ENCODE measurements at regions not wholly inside any gene's neighbourhood (a gene's known extent, or its start where the extent isn't known, plus 50 kb on each side); places are given as distances from the start of the nearest gene placed in this dataset.

- H3K27me3 ChIP-seq (ENCODE audit: insufficient read depth, poor library complexity, severe bottlenecking): no peaks in the 10 kb centered on the region
- TF ChIP-seq, protein P1, sequence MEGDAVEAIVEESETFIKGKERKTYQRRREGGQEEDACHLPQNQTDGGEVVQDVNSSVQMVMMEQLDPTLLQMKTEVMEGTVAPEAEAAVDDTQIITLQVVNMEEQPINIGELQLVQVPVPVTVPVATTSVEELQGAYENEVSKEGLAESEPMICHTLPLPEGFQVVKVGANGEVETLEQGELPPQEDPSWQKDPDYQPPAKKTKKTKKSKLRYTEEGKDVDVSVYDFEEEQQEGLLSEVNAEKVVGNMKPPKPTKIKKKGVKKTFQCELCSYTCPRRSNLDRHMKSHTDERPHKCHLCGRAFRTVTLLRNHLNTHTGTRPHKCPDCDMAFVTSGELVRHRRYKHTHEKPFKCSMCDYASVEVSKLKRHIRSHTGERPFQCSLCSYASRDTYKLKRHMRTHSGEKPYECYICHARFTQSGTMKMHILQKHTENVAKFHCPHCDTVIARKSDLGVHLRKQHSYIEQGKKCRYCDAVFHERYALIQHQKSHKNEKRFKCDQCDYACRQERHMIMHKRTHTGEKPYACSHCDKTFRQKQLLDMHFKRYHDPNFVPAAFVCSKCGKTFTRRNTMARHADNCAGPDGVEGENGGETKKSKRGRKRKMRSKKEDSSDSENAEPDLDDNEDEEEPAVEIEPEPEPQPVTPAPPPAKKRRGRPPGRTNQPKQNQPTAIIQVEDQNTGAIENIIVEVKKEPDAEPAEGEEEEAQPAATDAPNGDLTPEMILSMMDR (IDR thresholded peaks at IDR 0.05; ENCODE audit: poor library complexity, severe bottlenecking): no peak
These were observed 114.3 kb downstream of the KCTD15 start for GRCh38 chr19:33910922-33911321.

DNA sequence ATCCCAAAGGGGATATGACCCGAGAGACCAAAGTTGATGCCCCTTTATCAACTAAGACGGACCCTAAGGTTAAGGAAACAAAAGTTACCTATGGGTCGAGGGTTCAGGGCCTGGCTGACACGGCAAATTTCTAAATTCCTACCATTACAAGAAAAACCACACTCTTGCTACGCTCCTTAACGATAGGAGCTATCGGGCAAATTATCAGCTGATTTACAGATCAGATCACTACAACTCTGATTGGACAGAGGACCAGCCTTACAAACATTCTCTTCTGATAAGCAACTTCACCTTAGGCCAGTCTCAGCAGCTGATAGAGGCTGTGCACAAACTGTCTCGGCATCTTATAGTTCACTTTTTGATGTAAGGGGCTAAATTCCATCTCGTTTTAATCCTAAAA, 117.9 kb downstream of the KCTD15 start:
- no peaks in the 10 kb centered on the region for H3K4me1 ChIP-seq (ENCODE audit: insufficient read depth, poor library complexity, severe bottlenecking)
- H3K27me3 ChIP-seq (ENCODE audit: insufficient read depth, poor library complexity, severe bottlenecking): peaks cover 3% of the 10 kb centered on the region
- no peak for ATAC-seq (ENCODE audit: low read depth)

More at GRCh38 chr19:33910922-33911321, 114.3 kb downstream of the KCTD15 start:
- no peaks in the 10 kb centered on the region for H3K9me3 ChIP-seq (ENCODE audit: severe bottlenecking)
- DNase-seq (ENCODE audit: low spot score) (no peak), ATAC-seq (ENCODE audit: low read depth) (no peak)
- H3K4me3 ChIP-seq (ENCODE audit: severe bottlenecking): no peak overlapping the region
- no peak overlapping the region for H3K27ac ChIP-seq (ENCODE audit: poor library complexity, severe bottlenecking)
- H3K36me3 ChIP-seq (ENCODE audit: low read depth): no peaks in the 10 kb centered on the region
- no peaks in the 10 kb centered on the region for H3K4me1 ChIP-seq (ENCODE audit: insufficient read depth, poor library complexity, severe bottlenecking)

GRCh38 chr19:33916792-33917191, 120.1 kb downstream of the KCTD15 start:
- no peak overlapping the region for H3K27ac ChIP-seq (ENCODE audit: poor library complexity, severe bottlenecking)
- H3K4me3 ChIP-seq (ENCODE audit: severe bottlenecking): no peak overlapping the region
- TF ChIP-seq, protein P1 (IDR thresholded peaks at IDR 0.05; ENCODE audit: poor library complexity, severe bottlenecking): no peak
- no peak for DNase-seq (ENCODE audit: low spot score)
- no peaks in the 10 kb centered on the region for H3K9me3 ChIP-seq (ENCODE audit: severe bottlenecking)
- peaks cover 3% of the 10 kb centered on the region for H3K27me3 ChIP-seq (ENCODE audit: insufficient read depth, poor library complexity, severe bottlenecking)
- ATAC-seq (ENCODE audit: low read depth): no peak
- no peaks in the 10 kb centered on the region for H3K4me1 ChIP-seq (ENCODE audit: insufficient read depth, poor library complexity, severe bottlenecking)
- no peaks in the 10 kb centered on the region for H3K36me3 ChIP-seq (ENCODE audit: low read depth)

More for the DNA sequence above, 117.9 kb downstream of the KCTD15 start:
- H3K4me3 ChIP-seq (ENCODE audit: severe bottlenecking): no peak overlapping the region
- H3K27ac ChIP-seq (ENCODE audit: poor library complexity, severe bottlenecking): no peak overlapping the region
- DNase-seq (ENCODE audit: low spot score): no peak
- no peaks in the 10 kb centered on the region for H3K9me3 ChIP-seq (ENCODE audit: severe bottlenecking)
- TF ChIP-seq, protein P1 (IDR thresholded peaks at IDR 0.05; ENCODE audit: poor library complexity, severe bottlenecking): no peak
- no peaks in the 10 kb centered on the region for H3K36me3 ChIP-seq (ENCODE audit: low read depth)

- ATAC-seq (ENCODE audit: low read depth): no peak
- no peak overlapping the region for H3K4me3 ChIP-seq (ENCODE audit: severe bottlenecking)
These were observed 122.6 kb downstream of the KCTD15 start for GRCh38 chr19:33919291-33919690.

DNA sequence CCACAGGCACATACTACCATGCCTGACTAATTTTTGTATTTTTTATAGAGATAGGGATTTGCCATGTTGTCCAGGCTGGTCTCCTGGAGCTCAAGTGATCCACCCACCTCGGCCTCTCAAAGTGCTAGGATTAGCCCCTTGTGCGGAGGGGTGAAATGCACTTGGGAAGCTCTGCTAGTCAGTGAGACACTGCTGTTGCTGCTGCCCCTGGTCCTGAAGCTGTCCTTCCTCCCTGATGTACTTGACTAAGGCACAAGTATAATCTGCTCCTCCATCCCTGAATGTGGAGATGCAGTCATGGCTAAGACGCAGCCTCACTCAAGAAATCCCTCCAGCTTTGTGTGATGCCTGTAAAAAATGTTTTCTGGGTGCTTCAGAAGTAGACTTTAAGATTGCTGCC, 124.5 kb downstream of the KCTD15 start:
- Histone ChIP-seq H3K36me3 (ENCODE audit: low read depth) (no peaks in the 10 kb centered on the region), H3K4me1 (ENCODE audit: insufficient read depth, poor library complexity, severe bottlenecking) (no peaks in the 10 kb centered on the region), H3K4me3 (ENCODE audit: severe bottlenecking) (no peak overlapping the region), H3K27ac (ENCODE audit: poor library complexity, severe bottlenecking) (no peak overlapping the region), H3K27me3 (ENCODE audit: insufficient read depth, poor library complexity, severe bottlenecking) (peaks cover 3% of the 10 kb centered on the region), H3K9me3 (ENCODE audit: severe bottlenecking) (no peaks in the 10 kb centered on the region)
- ATAC-seq (ENCODE audit: low read depth) (no peak), DNase-seq (ENCODE audit: low spot score) (no peak)
- TF ChIP-seq, protein P1 (IDR thresholded peaks at IDR 0.05; ENCODE audit: poor library complexity, severe bottlenecking): no peak

More at GRCh38 chr19:33919291-33919690, 122.6 kb downstream of the KCTD15 start:
- Histone ChIP-seq H3K9me3 (ENCODE audit: severe bottlenecking) (no peaks in the 10 kb centered on the region), H3K4me1 (ENCODE audit: insufficient read depth, poor library complexity, severe bottlenecking) (no peaks in the 10 kb centered on the region), H3K36me3 (ENCODE audit: low read depth) (no peaks in the 10 kb centered on the region), H3K27me3 (ENCODE audit: insufficient read depth, poor library complexity, severe bottlenecking) (peaks cover 3% of the 10 kb centered on the region), H3K27ac (ENCODE audit: poor library complexity, severe bottlenecking) (no peak overlapping the region)
- TF ChIP-seq, protein P1 (IDR thresholded peaks at IDR 0.05; ENCODE audit: poor library complexity, severe bottlenecking): no peak
- DNase-seq (ENCODE audit: low spot score): no peak
